ENCODE measurements at regions not wholly inside any gene's neighbourhood (a gene's known extent, or its start where the extent isn't known, plus 50 kb on each side); places are given as distances from the start of the nearest gene placed in this dataset.

DNA sequence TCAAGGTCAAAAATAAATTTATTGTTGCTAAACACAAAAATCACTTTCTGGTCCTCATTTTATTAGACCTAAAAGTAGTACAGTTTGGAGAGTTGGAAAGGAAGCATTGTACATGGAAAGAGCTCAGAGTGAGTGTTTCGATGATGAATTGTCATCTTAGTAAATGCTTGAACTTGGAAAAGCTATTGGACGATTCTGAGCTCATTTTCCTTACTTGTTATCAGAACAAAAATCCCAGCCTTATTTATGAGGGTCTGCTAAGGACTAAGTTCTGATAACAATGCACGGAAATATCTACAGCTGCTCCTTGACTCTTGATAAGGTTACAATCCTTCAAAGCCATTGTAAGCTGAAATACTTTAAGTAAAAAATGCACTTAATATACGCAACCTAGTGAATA lies 710.0 kb upstream of the PTBP2 start:
- TF ChIP-seq POLR2AphosphoS5 (IDR thresholded peaks at IDR 0.05; ENCODE audit: low read depth, low read length) (no peak), POLR2A (IDR thresholded peaks at IDR 0.05; ENCODE audit: low read depth, low read length) (no peak), TAF1 (IDR thresholded peaks at IDR 0.05; ENCODE audit: borderline replicate concordance, low read depth, low read length) (no peak)

Data from GM12892 (cell line).